AG20443 (cell line): ENCODE measurements at regions not wholly inside any gene's neighbourhood (a gene's known extent, or its start where the extent isn't known, plus 50 kb on each side); places are given as distances from the start of the nearest gene placed in this dataset.
A peak's percentile ranks its signal among the peaks of the same experiment; 100 is the strongest.
"Not testable (repeated sequence)": the region's sequence is repeated elsewhere in the genome, so short reads cannot be mapped to it uniquely, and the experiment has no call there.

Experiments used
- DNase-seq: peaks from one replicate; pipeline ENCODE4 v3.0.0; 2012; ENCODE audit warnings: low spot score, mixed read lengths

- no peak for DNase-seq
These were observed 50.7 kb upstream of the USP7 start for GRCh38 chr16:9014389-9014788.

GRCh38 chr16:9015489-9015888 lies 51.8 kb upstream of the USP7 start:
- DNase-seq = no peak

GRCh38 chr16:9016005-9016404 lies 52.3 kb upstream of the USP7 start:
- not testable (repeated sequence) for DNase-seq

DNA sequence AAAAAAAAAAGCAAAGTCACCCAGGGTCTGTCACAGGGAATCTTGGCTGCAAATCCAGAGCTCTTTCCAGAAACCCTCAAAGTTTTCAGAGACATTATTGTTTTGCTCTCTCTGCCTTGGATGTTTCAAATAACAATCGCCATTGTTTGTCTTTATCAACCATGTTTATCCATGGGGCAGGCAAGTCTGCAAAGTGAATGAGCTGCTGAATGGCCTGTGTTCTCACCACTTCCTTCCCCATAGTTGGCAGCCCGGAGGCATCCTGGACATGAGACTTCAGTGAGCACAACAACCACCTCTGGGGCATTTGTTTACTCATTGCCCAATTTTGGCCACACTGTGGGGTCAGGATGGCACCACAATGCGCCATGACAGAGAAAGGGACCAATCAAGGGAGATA lies 53.1 kb upstream of the USP7 start:
- no peak for DNase-seq

- no peak for DNase-seq
These were observed 63.5 kb upstream of the USP7 start for GRCh38 chr16:9027070-9027799.

- not testable (repeated sequence) for DNase-seq
These were observed 63.0 kb upstream of the HAPSTR1 start for GRCh38 chr16:9028491-9028890.

GRCh38 chr16:9031107-9031506 lies 60.3 kb upstream of the HAPSTR1 start:
- no peak for DNase-seq

GRCh38 chr16:9033125-9033830 lies 58.2 kb upstream of the HAPSTR1 start:
- peak; percentile 76 for DNase-seq

- DNase-seq = no peak
These were observed 57.4 kb upstream of the HAPSTR1 start for GRCh38 chr16:9034056-9034455.

DNA sequence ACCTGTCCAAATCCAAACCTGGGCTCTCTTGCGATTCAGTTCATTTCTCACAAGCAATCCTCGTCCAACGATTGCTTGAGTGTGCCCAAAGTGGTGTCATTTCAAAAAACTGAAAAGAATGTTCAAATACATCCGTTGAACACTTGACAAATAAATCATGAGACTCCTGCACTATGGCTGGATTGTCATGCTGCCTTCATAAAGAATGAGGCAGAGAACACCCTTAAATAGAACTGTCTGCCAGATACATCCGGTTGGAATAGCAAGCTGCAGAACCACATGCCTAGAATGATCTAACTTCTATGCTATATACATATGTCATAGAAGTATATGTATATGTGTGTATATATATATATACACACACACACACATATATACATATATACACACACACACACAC lies 55.4 kb upstream of the HAPSTR1 start:
- DNase-seq = no peak

DNA sequence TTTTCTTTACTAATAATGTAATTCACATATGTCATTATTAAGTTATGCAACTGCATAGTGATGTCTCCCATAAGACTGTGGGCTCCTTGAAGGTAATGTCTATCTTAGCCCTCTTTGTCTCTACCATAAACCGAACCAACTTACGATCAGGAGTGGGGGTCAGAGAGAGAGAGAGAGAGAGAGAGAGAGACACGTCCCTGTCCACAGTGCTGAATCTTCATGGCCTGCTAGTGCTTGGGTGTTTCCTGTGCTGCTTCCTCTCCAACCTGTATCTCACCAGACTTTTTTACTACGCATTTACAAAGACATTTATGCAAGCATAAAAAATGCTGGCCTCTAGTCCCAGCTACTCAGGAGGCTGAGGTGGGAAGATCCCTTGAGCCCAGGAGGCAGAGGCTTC lies 52.2 kb upstream of the HAPSTR1 start:
- DNase-seq = no peak

DNA sequence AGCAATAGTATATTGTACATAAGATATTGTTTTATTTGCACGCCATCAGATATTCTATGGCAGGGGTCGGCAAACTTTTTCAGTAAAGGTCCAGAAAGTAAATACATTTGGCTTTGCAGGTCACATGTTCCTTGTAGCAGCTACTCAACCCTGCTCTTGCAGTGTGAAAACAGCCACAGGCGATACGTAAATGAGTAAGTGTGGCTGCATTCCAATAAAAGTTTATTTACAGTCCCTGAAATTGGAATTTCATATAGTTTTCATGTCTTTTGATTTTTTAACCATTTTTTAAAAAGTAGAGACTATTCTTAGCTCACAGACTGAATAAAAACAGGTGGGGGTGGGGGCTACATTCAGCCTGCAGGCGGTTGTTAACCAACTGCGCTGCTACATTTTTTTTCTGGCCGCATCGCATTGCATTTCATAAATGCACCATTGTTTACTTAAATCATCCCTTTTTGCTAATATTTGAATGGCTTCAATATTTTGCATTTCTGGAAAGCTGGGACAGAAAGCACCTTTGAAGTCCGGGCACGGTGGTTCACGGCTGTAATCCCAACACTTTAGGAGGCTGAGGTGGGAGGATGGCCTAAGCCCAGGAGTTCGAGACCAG lies 50.5 kb upstream of the HAPSTR1 start:
- DNase-seq = no peak
